SK-MEL-5 (cell line): ENCODE measurements at regions not wholly inside any gene's neighbourhood (a gene's known extent, or its start where the extent isn't known, plus 50 kb on each side); places are given as distances from the start of the nearest gene placed in this dataset.

Experiments
- DNase-seq: peaks from one replicate; pipeline ENCODE4 v3.0.0-alpha.2; 2016; ENCODE audit warnings: low read depth, low spot score
- in situ Hi-C: cut with HindIII; loops from 2 replicates; pipeline ENCODE4 v1.10.0; 2016; ENCODE audit warnings: low sequenced_read_pairs, high pct_unique_total_duplicates, low pct_unique_long_range_greater_than_20kb

DNA sequence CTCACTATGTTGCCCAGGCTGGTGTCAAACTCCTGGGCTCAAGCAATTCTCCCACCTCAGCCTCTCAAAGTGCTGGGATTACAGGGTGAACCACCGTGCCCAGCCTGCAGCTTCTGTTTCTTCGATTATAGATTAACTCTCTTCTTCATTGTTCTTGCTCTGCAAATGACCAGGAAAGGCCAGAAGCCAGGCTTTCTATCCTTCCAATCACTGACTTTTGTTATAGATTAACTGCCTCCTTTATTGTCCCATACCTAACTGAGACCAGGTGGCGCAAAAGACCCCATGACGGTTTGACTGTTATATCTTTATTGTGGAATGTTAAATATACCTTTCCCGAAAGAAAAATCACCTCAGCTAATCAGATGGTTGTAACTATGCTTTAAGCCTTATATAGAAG, 196.9 kb downstream of the MREG start:
- in situ Hi-C loops = no loop called here
- DNase-seq = no peak

DNA sequence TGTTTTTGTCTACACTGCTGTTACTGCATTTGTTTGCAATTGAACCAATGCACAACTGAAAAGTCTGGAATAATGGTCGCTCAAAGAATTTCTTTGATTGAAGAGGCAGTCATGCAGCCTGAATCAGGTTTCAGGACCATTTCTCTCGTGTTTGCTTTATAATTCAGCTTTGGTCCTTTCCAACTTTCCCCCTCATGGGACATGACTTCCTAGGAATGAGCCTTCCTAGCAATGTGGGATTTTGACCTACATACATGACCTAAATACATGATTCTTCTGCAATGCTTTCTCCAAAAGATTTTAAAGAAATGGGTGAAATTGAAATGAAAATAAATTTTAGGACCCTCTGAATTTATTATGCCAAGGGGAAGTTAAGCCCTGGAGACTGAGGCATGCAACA, 197.4 kb downstream of the MREG start:
- in situ Hi-C loops = no loop called here
- DNase-seq = no peak

- no peak for DNase-seq
- in situ Hi-C loops = no loop called here
Observed at GRCh38 chr2:215812966-215813365, 200.4 kb downstream of the MREG start.

GRCh38 chr2:215811409-215812345, 201.7 kb downstream of the MREG start:
- in situ Hi-C loops = no loop called here

GRCh38 chr2:215811003-215811402, 202.3 kb downstream of the MREG start:
- DNase-seq = no peak
- in situ Hi-C loops = no loop called here

More at GRCh38 chr2:215811409-215812345, 201.7 kb downstream of the MREG start:
- DNase-seq = no peak

DNA sequence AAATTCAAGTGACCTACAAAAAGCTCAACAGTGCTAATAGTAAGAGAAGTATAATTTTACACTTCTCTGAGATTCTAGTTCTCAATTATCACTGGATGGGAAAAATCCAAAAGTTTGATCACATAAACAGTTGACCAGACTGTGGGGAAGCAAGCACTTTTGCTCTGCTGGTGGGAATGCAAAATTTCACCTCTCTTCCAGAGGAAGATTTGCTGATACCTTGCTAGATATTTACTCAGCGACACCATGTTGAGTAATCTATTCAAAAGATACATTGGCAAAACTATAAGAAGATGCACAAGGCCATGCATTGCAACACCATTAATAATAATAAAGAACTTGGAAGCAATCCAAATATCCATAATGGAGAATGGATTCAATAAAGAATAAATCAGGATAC, 204.4 kb downstream of the MREG start:
- in situ Hi-C loops = no loop called here
- peak; percentile 59 for DNase-seq

- in situ Hi-C loops = no loop called here
- peak; percentile 27 for DNase-seq
Observed at GRCh38 chr2:215808194-215808593, 205.2 kb downstream of the MREG start.

DNA sequence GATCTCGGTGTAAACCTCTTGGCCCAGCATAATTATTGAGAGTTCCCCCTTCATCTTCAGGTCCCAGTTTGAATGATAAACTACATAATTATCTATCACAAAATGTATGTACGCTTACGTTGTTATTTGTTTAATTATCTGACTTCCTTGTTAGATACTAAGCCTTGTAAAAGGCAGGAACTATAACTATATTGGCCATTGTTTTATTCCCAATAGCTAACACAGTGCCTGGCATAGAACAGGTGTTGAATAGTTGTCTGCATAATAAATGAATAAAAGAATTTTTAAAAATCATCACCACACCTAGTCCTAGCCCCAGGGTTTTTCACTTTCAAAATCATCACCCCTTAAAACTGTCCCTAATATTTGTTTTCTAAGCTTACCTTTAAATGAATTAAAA, 207.9 kb downstream of the MREG start:
- in situ Hi-C loops = no loop called here
- no peak for DNase-seq

DNA sequence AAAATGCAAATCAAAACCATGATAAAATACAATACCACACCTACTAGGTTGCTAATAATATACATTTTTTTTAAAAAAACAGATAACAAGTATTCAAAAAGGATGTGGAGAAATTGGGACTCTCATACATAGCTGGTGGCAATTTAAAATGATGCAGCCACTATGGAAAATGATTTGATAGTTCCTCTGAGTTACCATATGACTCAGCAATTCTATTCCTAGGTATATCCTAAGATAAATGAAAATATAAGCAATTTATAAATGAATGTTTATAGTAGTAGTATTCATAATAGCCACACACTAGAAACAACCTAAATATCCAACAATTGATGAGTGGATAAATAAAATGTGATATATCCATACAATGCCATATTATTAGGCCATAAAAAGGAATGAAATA, 210.2 kb downstream of the MREG start:
- DNase-seq = no peak
- in situ Hi-C loops = no loop called here

DNA sequence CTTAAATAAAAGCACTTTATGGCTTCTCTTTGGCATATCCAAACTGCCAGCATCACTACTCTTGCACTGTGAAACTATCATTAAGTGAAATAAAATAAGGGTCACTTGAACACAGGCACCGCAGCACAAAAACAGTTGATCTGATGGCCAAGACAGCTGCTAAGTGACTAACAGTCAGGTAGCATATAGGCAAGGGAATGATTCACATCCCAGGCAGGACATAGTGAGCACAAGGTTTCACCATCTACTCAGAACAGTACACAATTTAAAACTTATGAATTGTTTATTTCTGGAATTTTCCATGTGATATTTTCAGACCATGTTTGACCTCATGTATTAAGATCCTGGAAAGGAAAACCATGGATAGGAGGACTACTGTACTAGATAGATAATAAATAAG, 214.2 kb downstream of the MREG start:
- peak; percentile 4 for DNase-seq
- in situ Hi-C loops = no loop called here

GRCh38 chr2:215797676-215798075, 215.7 kb downstream of the MREG start:
- in situ Hi-C loops = no loop called here
- DNase-seq = no peak

DNA sequence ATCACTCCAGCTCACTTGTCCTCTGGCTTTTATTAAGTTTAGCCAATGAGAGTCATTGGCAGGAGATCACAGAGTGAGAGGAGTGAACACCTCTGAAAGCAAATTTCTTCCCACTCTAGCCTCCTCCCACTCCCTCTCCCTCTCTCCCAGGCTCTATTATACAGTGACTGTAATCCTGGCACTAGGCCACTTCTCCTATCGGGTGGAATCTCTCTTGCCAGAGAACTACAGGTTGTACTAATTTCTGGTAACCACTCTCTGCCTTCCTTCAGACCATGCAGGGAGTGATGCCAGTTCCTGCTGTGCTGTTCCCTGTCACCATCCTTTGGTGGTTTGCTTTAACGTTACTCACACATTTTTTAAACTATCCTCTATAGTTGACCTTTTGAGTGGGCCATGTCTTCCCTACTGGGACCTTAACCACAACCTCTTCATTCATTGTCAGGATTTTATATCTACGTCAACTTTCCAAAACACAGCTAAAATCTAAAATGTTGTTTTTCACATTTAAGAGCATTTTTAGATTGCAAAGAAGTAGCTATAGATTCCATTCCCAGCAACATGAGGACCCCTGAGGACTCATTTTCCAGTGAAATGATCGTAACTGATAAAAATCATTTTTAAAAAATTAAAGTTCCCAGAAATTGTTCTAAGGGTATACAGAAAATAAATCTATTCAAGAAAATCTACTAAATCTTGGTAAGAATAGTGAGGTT, 217.1 kb downstream of the MREG start:
- no peak for DNase-seq
- in situ Hi-C loops = no loop called here

DNA sequence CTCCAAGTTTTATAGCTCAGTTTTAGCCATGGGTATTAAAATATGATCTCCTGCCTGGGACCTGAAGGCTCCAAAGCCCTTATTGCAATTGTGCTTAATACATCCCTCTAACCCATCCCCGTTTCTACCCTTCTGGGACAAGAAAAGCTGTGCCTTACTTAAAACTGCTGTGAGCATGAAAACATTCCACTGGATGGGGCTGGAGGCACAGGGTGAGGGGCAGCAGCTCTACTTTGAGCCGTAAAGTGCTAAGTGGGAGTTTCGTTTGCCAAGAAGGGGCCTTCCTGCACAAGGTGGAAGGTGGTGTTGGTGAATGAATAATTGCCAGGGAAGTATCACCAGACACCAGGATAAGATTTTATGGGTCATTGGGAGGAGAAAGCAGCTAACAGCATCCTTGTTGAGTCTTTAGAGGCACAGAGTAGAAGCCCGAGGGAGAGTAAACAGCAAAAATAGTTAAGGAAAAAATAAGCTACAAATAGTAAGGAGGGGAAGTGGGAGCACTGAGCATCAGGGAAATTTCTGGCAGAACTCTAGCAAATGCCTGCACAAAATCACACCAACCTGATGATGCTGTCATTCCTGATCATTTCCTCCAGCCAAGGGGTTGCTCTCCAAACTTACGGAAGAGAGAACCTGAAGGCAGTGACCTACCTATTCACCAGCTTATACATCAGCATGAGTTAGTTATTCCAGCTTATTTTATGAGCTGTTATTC, 218.4 kb downstream of the MREG start:
- no peak for DNase-seq
- in situ Hi-C loops = no loop called here

DNA sequence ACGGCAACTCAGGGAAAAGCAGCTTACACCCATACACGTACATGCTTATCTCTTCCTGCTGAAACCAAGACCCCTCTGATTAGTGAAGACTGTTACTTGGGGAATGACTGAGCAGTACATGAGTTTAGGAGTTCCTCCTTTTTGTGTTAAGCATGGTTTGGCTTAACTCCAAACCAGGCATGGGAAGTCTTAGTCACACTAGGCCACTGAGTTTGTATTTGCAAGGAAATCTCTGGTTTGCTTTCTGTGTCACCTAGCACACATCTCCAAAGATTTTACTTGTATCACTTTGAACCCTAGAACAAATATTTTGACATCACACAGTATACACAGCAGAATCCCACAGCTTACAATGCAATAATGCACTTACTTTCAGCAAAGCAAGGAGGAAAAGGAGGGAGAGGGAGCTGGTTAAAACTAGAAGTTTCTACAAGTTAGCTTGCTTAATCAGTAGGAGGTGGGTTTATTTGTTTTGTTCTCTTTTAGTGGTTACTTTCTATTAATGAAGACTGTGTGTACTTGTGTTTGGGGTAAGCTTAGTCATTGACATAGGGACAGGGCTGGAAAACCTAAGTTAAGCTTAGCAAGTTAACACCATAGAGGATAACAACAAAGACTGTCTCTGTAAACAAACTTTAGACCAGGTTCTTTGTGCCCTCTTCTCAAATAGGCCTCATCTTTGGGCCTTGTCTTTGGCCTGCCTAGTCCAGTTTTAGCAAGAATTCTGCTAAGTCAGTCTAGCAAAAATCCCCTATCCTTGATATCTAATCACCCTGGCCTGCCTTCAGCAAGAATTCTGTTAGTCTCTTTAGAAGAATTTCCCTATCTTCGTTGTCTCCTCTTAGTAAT, 219.4 kb downstream of the MREG start:
- DNase-seq = peak; percentile 38
- in situ Hi-C loops = no loop called here

- no peak for DNase-seq
- in situ Hi-C loops = no loop called here
Observed at GRCh38 chr2:215791481-215791937, 221.8 kb downstream of the MREG start.

DNA sequence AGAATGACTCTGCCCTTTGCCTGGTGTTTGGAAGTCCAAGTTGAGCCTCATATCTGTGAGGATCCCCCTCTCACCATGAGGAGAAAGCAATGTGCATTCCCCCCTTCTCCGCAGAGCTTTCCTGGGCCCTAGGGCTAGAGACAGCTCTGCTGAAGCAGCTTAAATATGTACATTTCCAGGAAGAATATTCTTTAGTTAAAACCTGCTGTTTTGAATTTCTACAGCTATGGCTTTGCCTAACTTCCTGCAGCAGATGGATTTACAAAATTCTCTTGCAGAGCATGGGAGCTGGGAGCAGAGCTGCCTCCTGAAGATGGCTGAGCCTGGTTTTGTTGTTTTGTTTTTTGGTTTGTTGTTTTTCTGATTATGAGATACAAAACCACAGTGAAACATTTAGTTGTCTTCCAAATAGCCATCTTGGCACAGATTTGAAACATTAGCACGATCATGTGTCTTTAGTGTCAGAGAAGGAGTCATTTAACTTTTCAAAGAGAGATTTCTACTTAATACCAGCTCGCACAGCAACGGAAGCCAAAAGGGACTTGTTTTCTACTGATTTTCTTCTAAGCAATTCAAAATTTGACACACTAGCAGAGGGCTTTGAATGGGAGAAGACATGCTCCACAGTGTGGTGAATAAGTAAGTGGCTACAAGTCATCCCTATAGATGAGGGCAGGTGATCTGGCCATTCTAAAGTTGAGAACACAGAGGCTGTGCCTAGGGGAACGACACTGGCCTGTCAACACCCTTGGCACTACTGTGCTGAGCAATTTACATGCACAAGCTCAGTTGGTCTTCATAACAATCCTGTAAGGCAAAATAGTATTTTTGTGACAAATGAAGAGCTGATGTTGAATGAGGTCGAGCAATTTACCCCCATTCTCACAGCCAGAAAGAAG, 222.6 kb downstream of the MREG start:
- in situ Hi-C loops = no loop called here
- no peak for DNase-seq
